Liver (tissue), 3 donors: ENCODE measurements at regions not wholly inside any gene's neighbourhood (a gene's known extent, or its start where the extent isn't known, plus 50 kb on each side); places are given as distances from the start of the nearest gene placed in this dataset.

ENCODE experiments used
- CTCF ChIP-seq: fragments of 150-350 bp; IDR thresholded peaks from 2 replicates; pipeline ENCODE4 v1.5.1; 2017; ENCODE audit warnings: improper control_type of control experiment, low read depth, low read length; ENCODE audit not compliant: missing input control
- GABPA ChIP-seq, 2 donors: IDR thresholded peaks in 1 of 2; conservative IDR thresholded peaks in 1 of 2; 2 replicates each; pipeline ENCODE4 v1.6.1; 2016; ENCODE audit warnings: antibody characterized with exemption in 2 of 2, mild to moderate bottlenecking in 1 of 2, moderate library complexity in 1 of 2
- MAX ChIP-seq: IDR thresholded peaks from 2 replicates; pipeline ENCODE4 v1.6.1; 2016; ENCODE audit warnings: antibody characterized with exemption
- RAD21 ChIP-seq, 2 donors: IDR thresholded peaks; 2 replicates each; pipeline ENCODE4 v1.6.1; 2016; ENCODE audit warnings: antibody characterized with exemption in 2 of 2, mild to moderate bottlenecking in 2 of 2
- REST ChIP-seq: IDR thresholded peaks from 2 replicates; pipeline ENCODE4 v1.6.1; 2016; ENCODE audit warnings: antibody characterized with exemption, mild to moderate bottlenecking
- TAF1 ChIP-seq: conservative IDR thresholded peaks from 2 replicates; pipeline ENCODE4 v1.6.1; 2016; ENCODE audit warnings: antibody characterized with exemption, mild to moderate bottlenecking
- YY1 ChIP-seq: IDR thresholded peaks from 2 replicates; pipeline ENCODE4 v1.6.1; 2016; ENCODE audit warnings: antibody characterized with exemption, mild to moderate bottlenecking
- donor health status: healthy.
- donor health status: healthy.

- TF ChIP-seq CTCF (no peak), MAX (no peak), TAF1 (no peak), YY1 (no peak), REST (no peak), RAD21 (IDR thresholded peaks at IDR 0.05) (no peak), GABPA (IDR thresholded peaks at IDR 0.05 in 1 of 2, conservative IDR thresholded peaks at IDR 0.05 in 1 of 2) (no peak)
These were observed 581.5 kb upstream of the TMEM132C start for GRCh38 chr12:127685491-127685890.
